ENCODE measurements at regions not wholly inside any gene's neighbourhood (a gene's known extent, or its start where the extent isn't known, plus 50 kb on each side); places are given as distances from the start of the nearest gene placed in this dataset.

GRCh38 chr2:187008111-187008510 is 159.1 kb upstream of the ZSWIM2 start:
- TF ChIP-seq ZNF384 (IDR thresholded peaks at IDR 0.05) (no peak), PKNOX1 (IDR thresholded peaks at IDR 0.05) (no peak), ARNT (IDR thresholded peaks at IDR 0.05) (no peak), NFRKB (IDR thresholded peaks at IDR 0.05) (no peak), FOXK2 (IDR thresholded peaks at IDR 0.05) (no peak), BHLHE40 (IDR thresholded peaks at IDR 0.05; ENCODE audit: borderline replicate concordance) (no peak), HDGF (IDR thresholded peaks at IDR 0.05; ENCODE audit: borderline replicate concordance) (no peak), SUZ12 (IDR thresholded peaks at IDR 0.05) (no peak), LEF1 (IDR thresholded peaks at IDR 0.05; ENCODE audit: borderline replicate concordance) (no peak), FOXA1 (IDR thresholded peaks at IDR 0.05) (no peak), FOXM1 (IDR thresholded peaks at IDR 0.05; ENCODE audit: borderline replicate concordance) (no peak), ELF4 (IDR thresholded peaks at IDR 0.05) (no peak), TARDBP (IDR thresholded peaks at IDR 0.05) (no peak), CTBP1 (IDR thresholded peaks at IDR 0.05; ENCODE audit: borderline replicate concordance) (no peak), SP1 (IDR thresholded peaks at IDR 0.05) (no peak), L3MBTL2 (conservative IDR thresholded peaks at IDR 0.05) (no peak)
- ChIA-PET CTCF (no interaction called here), POLR2A (no interaction called here)
- DNase-seq (ENCODE audit: extremely low spot score) = no peak

DNA sequence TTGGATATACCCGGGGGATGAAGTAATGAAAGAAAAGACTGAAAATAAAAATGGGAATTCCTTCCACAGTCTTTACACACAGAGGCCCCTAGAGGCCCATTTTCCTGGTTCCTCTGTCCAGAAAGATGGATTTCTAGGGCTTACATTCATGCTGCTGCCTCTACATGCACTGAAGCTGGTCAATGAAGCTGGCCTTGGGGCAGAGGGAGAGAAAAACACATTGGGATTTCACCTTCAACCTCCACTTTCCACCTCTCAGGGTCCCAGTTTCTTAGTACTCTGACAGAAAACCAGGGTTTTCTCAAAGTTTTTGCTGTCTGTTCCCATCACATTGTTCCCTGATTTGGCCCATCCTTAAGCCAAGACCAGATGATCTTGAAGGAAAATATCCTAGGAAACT is 154.6 kb upstream of the ZSWIM2 start:
- no peak for DNase-seq (ENCODE audit: extremely low spot score)
- TF ChIP-seq ELF4 (IDR thresholded peaks at IDR 0.05) (no peak), BHLHE40 (IDR thresholded peaks at IDR 0.05; ENCODE audit: borderline replicate concordance) (no peak), ARNT (IDR thresholded peaks at IDR 0.05) (no peak), ZNF384 (IDR thresholded peaks at IDR 0.05) (no peak), TARDBP (IDR thresholded peaks at IDR 0.05) (no peak), L3MBTL2 (conservative IDR thresholded peaks at IDR 0.05) (no peak), LEF1 (IDR thresholded peaks at IDR 0.05; ENCODE audit: borderline replicate concordance) (no peak), FOXK2 (IDR thresholded peaks at IDR 0.05) (no peak), PKNOX1 (IDR thresholded peaks at IDR 0.05) (no peak), FOXM1 (IDR thresholded peaks at IDR 0.05; ENCODE audit: borderline replicate concordance) (no peak), HDGF (IDR thresholded peaks at IDR 0.05; ENCODE audit: borderline replicate concordance) (no peak), FOXA1 (IDR thresholded peaks at IDR 0.05) (no peak), SUZ12 (IDR thresholded peaks at IDR 0.05) (no peak), NFRKB (IDR thresholded peaks at IDR 0.05) (no peak), CTBP1 (IDR thresholded peaks at IDR 0.05; ENCODE audit: borderline replicate concordance) (no peak), SP1 (IDR thresholded peaks at IDR 0.05) (no peak)
- CTCF ChIA-PET = no interaction called here
- POLR2A ChIA-PET = no interaction called here

DNA sequence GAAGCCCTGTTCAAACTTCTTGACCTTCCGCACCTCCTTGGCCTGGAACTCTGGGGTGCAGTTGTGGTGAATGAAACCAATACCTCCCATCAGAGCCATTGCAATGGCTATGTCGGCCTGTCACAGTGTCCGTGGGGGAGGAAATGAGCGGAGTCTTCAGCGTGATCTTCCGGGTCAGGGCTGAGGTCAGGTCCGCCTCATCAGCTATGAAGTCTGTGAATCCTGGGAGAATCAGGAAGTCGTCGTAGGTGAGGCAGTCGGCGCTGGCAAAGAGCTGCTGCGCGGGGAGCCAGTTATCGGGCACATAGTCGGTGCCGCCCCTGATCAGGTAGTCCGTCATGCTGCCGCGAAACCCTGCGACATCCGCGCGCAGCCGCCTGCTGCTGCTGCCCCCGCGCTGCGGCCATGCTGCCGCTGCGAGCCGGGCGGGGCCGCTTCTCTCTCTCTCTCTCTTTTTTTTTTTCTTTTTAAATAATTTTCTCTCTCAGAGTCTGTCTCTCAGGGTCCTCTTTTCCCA is 154.1 kb upstream of the ZSWIM2 start:
- ChIA-PET CTCF (no interaction called here), POLR2A (no interaction called here)

GRCh38 chr2:187002242-187002641 is 153.3 kb upstream of the ZSWIM2 start:
- ChIA-PET POLR2A (no interaction called here), CTCF (no interaction called here)
- no peak for DNase-seq (ENCODE audit: extremely low spot score)
- no peak for TF ChIP-seq L3MBTL2 (conservative IDR thresholded peaks at IDR 0.05)
- no peak for TF ChIP-seq BHLHE40 (IDR thresholded peaks at IDR 0.05; ENCODE audit: borderline replicate concordance)
- no peak for TF ChIP-seq HDGF (IDR thresholded peaks at IDR 0.05; ENCODE audit: borderline replicate concordance)
- no peak for TF ChIP-seq NFRKB (IDR thresholded peaks at IDR 0.05)
- TF ChIP-seq TARDBP (IDR thresholded peaks at IDR 0.05) = no peak
- TF ChIP-seq ARNT (IDR thresholded peaks at IDR 0.05) = no peak
- TF ChIP-seq ELF4 (IDR thresholded peaks at IDR 0.05) = no peak

More for the DNA sequence above, 154.1 kb upstream of the ZSWIM2 start:
- TF ChIP-seq BHLHE40 (IDR thresholded peaks at IDR 0.05; ENCODE audit: borderline replicate concordance) (no peak), NFRKB (IDR thresholded peaks at IDR 0.05) (no peak), FOXK2 (IDR thresholded peaks at IDR 0.05) (no peak), ELF4 (IDR thresholded peaks at IDR 0.05) (no peak), ARNT (IDR thresholded peaks at IDR 0.05) (no peak), SUZ12 (IDR thresholded peaks at IDR 0.05) (no peak), FOXA1 (IDR thresholded peaks at IDR 0.05) (no peak), LEF1 (IDR thresholded peaks at IDR 0.05; ENCODE audit: borderline replicate concordance) (no peak), FOXM1 (IDR thresholded peaks at IDR 0.05; ENCODE audit: borderline replicate concordance) (no peak), ZNF384 (IDR thresholded peaks at IDR 0.05) (no peak), PKNOX1 (IDR thresholded peaks at IDR 0.05) (no peak), CTBP1 (IDR thresholded peaks at IDR 0.05; ENCODE audit: borderline replicate concordance) (no peak), HDGF (IDR thresholded peaks at IDR 0.05; ENCODE audit: borderline replicate concordance) (no peak), TARDBP (IDR thresholded peaks at IDR 0.05) (no peak), SP1 (IDR thresholded peaks at IDR 0.05) (no peak), L3MBTL2 (conservative IDR thresholded peaks at IDR 0.05) (no peak)
- DNase-seq (ENCODE audit: extremely low spot score) = no peak

DNA sequence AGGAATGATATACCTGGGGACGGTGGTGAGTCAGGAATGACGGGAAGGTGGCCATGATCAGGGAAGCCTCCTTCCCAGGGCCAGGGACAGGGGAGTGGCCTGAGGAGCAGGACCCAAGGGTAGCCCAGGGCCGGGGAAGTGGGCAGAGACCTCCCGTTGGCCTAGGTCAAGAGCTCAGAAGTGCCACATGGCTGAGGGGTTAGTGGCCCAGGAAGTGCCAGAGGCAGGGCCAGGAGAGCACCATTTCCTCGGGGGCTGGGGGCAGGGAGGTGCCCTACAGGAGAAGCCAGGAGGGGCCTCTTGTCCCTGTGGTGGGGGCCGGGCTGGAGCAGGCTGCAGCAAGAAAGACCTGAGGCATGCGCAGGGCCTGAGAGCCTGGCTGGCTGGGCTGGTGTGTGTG is 152.3 kb upstream of the ZSWIM2 start:
- ChIA-PET POLR2A (no interaction called here), CTCF (no interaction called here)
- DNase-seq (ENCODE audit: extremely low spot score) = no peak
- TF ChIP-seq HDGF (IDR thresholded peaks at IDR 0.05; ENCODE audit: borderline replicate concordance) (no peak), CTBP1 (IDR thresholded peaks at IDR 0.05; ENCODE audit: borderline replicate concordance) (no peak), BHLHE40 (IDR thresholded peaks at IDR 0.05; ENCODE audit: borderline replicate concordance) (no peak), TARDBP (IDR thresholded peaks at IDR 0.05) (no peak), FOXK2 (IDR thresholded peaks at IDR 0.05) (no peak), FOXA1 (IDR thresholded peaks at IDR 0.05) (no peak), L3MBTL2 (conservative IDR thresholded peaks at IDR 0.05) (no peak), SUZ12 (IDR thresholded peaks at IDR 0.05) (no peak), ELF4 (IDR thresholded peaks at IDR 0.05) (no peak), NFRKB (IDR thresholded peaks at IDR 0.05) (no peak), SP1 (IDR thresholded peaks at IDR 0.05) (no peak), PKNOX1 (IDR thresholded peaks at IDR 0.05) (no peak), LEF1 (IDR thresholded peaks at IDR 0.05; ENCODE audit: borderline replicate concordance) (no peak), ZNF384 (IDR thresholded peaks at IDR 0.05) (no peak)
